Adrenal gland (tissue), 5 donors: ENCODE measurements at regions not wholly inside any gene's neighbourhood (a gene's known extent, or its start where the extent isn't known, plus 50 kb on each side); places are given as distances from the start of the nearest gene placed in this dataset.

ENCODE experiments used
- POLR2A ChIP-seq, 2 donors: fragments of 450-650 bp; IDR thresholded peaks; one replicate each; pipeline ENCODE4 v1.6.1; 2017; ENCODE audit warnings: antibody characterized with exemption in 2 of 2, mild to moderate bottlenecking in 2 of 2, moderate library complexity in 1 of 2
- TF ChIP-seq, protein P1 (sequence below), 6 experiments: fragments of 450-650 bp in 4 of 6; fragments of 200-600 bp in 2 of 6; sonication (generic) in 1 of 6; IDR thresholded peaks; 1 replicate in 5 of 6; 2 replicates in 1 of 6; pipeline versions ENCODE4 v1.5.1 to v1.8.0; 2016 to 2021; ENCODE audit warnings: antibody characterized with exemption in 6 of 6, mild to moderate bottlenecking in 2 of 6, moderate library complexity in 1 of 6
- donor health status: DM: no; HTN: no; CAD: no.

DNA sequence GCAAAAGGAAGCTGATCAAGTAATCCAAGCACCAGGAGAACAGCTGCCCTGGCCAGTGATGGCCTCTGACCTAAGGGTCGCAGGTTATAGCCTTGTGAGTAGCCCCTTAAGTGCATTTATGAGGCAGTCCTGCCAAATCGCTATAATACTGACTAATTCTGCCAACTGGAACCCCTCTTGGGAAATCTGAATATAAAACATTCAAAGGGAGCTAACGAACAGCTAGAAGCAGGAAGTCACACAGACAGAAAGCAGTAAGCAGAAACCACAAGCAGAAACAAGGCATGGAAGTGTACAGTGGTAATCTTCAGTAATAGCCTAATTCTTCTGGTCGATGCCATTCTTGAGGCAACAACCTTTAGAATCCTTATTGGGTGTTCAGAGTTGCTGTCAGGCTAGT is 521.3 kb downstream of the METTL4 start:
- TF ChIP-seq, protein P1, sequence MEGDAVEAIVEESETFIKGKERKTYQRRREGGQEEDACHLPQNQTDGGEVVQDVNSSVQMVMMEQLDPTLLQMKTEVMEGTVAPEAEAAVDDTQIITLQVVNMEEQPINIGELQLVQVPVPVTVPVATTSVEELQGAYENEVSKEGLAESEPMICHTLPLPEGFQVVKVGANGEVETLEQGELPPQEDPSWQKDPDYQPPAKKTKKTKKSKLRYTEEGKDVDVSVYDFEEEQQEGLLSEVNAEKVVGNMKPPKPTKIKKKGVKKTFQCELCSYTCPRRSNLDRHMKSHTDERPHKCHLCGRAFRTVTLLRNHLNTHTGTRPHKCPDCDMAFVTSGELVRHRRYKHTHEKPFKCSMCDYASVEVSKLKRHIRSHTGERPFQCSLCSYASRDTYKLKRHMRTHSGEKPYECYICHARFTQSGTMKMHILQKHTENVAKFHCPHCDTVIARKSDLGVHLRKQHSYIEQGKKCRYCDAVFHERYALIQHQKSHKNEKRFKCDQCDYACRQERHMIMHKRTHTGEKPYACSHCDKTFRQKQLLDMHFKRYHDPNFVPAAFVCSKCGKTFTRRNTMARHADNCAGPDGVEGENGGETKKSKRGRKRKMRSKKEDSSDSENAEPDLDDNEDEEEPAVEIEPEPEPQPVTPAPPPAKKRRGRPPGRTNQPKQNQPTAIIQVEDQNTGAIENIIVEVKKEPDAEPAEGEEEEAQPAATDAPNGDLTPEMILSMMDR (IDR thresholded peaks at IDR 0.05), result no peak
- no peak for TF ChIP-seq POLR2A (IDR thresholded peaks at IDR 0.05)
